GM19463 (cell line): ENCODE measurements at regions not wholly inside any gene's neighbourhood (a gene's known extent, or its start where the extent isn't known, plus 50 kb on each side); places are given as distances from the start of the nearest gene placed in this dataset.

Source experiments
- ATAC-seq: cut with Tn5 transposase; IDR thresholded peaks from one replicate; pipeline ENCODE4 v1.9.1; 2021; ENCODE audit warnings: mild to moderate bottlenecking, moderate library complexity; ENCODE audit not compliant: unreplicated experiment

DNA sequence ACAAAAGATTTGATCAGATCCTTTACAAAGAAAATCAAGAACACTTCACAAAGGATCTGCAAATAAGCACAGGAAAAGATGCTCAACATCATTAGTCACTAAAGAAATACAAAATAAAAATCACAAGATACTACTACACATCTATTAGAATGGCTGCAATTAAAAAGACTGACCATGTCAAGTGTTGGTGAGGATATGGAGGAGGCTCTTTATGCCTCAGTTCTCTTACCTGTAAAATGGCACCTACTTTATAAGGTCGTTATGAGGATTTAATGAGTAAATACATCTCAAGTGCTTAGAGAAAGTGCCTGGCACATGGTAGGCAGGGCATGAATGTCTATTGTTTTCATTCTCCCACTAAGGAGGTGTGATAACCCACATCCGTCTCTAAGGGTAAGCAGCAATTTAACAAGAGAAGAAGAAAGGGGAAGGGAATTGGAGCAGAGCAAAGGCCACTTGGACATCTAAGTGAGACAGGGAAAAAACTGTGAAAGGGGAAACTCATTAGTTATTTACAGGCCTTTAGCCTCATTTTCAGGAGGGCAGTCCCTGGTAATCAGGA is 157.5 kb upstream of the NFE2L3 start:
- ATAC-seq: no peak

DNA sequence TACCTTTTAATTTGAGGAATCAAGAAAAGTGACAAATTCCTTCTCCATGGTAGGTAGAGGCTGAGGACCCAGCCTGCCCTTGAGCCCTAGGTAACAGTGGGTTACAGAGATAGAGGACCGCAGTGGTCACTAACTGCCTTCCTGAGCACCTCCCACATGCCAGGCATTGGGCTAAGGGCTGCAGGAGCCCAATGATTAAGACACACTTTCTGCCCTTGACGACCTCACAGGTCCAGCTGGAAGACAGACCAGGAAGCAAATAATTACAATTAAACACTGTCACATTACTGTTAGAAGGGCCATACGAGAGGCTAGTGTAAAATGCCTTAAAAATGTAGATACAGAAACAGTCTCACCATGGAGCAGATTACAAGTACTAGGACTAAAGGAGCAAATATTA is 156.8 kb upstream of the NFE2L3 start:
- ATAC-seq: no peak

DNA sequence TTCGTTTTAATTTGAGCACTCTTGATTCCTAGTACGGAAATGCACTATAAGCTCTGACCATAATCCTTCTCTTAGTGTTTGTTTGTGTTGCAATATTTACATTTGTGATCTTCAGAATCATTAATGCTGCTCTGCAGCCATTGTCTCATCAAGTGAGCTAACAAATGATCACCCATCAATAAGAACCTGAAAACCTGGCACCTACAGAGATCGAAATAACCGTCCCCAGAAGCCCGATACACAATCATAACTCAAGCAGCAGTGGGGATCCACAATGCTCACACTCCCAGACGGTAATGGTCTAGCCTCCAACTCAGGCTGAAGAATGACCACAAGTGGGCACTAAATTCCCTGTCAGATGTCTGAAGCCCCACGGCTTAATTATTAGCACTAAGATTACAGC is 156.0 kb upstream of the NFE2L3 start:
- no peak for ATAC-seq

DNA sequence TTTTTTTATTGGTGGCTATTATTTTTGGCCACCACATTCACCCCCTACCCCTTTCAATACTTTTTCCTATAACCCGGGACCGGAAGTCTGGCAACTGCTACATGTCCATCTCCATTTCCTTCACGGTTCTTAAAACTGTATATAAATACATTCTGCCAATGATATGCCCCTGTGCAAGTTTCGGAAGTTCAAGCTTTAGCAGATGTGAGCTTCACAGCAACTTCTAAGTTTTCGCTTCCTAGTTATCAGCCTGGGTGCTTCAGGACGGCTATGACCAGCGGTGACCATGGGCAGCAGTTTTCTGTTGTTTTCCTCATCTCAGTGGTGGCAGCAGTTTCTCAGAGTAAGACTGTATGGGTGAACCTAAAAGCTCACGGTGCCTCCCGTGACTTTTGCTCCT is 153.5 kb upstream of the NFE2L3 start:
- ATAC-seq: no peak

DNA sequence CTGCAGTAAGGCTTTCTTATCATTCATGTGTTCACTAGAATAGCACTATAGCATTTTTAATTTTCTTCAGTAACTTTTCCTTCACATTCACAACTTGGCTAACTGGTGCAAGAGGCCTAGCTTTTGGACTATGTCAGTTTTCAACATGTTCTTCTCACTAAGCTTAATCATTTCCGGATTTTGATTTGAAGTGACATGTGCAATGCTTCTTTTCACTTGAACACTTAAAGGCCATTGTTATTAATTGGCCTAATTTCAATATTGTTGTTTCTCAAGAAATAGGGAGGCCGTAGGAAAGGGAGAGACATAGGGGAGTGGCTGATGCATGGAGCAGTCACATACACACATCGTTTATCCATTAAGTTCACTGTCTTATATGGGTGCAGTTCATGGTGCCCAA is 151.2 kb upstream of the NFE2L3 start:
- ATAC-seq: no peak

DNA sequence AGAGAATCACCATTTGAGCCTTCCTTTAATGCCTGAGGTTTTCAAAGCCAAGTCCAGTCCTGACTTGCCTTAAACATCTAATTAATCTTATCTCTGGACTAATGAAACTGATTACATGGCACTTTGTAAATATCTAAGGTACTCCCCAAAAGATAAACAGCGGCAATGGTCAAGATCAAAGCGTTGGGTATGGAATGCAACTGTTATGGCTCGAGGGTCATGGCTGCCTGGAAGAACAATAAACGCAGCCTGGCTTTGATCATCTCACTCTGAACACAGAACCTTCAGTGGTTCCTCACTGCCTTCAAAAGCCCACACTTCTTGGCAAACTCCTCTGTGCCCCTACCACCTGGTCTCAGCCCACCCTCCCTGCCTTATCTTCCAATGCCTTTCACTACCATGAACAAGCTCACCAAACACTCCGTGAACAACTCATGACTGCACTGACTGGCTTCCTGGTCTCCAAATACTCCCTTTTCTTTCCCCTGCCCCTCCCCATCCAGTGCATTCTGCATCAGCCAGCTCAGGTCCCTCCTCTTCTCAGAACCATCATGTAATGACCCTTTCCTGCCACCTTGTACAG is 150.2 kb upstream of the NFE2L3 start:
- ATAC-seq: no peak

DNA sequence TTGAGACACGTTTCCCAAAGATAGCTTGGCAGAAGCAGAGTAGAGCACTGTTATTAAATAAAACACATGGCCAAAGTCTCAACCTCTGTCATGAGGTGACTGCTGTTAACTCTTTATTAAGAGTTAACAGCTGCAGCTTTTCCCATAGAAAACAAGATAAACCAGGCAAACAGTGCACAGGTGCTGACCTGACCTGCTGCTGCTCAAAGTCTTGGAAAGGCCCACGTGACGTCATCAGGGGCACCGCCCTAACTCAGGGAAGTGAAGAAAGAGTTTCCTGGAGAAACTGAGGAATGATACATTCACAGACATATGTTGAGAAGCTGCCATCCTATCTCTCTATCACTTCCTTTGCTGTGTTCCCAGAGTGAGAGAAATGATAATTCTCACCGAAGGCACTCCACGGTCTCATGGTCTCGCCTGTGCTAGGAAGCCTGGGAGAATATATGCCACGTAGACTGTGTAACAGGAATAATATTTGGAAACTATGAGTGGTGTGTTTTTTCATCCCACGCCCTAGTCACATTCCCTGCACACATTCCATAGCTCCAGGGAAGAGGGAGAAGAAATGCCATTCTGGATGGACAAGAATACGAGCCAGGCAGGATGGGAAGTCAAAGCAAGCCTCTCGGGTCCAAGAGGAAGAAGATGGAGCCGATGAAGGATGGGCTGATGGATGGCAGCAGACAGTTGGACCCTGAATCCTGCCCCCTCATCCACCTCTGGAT is 146.2 kb upstream of the NFE2L3 start:
- ATAC-seq: no peak

DNA sequence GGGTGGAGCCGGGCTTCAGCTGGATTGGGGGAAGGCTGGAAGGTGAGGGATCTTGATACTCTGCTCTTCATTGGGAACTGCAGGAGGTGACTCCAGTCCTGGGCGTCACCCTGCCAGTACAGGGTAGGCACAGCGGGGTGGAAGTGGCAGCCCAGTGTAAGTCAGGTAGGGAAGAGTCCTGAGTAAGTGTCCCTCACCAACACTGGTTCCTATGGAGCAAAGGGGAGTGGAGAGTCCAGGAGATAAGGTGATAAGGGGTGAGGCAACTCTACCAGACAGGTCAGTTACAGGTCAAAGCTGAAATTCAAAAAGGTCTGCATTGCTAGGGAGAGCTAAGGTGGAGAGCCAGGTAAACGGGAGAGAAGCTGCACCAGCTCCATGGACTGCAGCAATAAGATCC is 145.6 kb upstream of the NFE2L3 start:
- ATAC-seq: no peak

DNA sequence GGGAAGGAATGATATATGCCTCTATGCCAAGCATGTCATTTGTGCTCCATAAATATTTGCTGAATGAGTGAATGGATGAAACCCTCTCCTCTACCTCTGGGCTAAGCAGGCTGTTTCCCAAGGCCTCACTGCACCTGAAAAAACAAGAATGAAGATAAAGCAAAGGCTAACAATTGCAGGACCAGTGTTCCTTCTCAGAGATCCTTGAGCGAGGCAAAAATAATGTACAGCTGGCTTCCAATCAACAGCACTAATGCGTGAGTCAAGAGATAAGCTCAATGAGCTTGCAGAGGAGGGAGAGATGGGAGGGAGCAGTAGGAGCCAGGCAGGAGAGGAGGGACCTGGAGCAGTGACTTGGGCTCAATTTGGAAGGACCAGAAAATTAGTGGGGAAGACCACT is 144.5 kb upstream of the NFE2L3 start:
- ATAC-seq: no peak

DNA sequence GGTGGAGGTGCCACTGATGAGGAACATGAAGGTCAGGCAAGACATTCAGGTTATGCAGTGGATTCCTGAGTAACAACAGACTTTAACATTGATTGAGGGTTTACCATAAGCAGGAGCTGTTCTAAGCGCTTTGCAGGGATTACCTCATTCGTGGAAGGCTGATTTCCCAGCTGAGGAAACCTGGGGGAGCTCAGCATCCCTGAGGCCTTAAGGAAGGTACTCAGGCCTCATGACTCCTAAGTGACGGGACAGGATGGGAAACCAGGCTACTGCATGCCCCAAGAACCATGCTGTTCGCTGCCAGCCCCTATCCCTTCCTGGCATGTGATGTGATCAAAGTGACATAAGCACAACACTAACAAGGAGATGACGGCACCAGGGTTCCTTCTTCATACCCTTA is 143.6 kb upstream of the NFE2L3 start:
- ATAC-seq: no peak

DNA sequence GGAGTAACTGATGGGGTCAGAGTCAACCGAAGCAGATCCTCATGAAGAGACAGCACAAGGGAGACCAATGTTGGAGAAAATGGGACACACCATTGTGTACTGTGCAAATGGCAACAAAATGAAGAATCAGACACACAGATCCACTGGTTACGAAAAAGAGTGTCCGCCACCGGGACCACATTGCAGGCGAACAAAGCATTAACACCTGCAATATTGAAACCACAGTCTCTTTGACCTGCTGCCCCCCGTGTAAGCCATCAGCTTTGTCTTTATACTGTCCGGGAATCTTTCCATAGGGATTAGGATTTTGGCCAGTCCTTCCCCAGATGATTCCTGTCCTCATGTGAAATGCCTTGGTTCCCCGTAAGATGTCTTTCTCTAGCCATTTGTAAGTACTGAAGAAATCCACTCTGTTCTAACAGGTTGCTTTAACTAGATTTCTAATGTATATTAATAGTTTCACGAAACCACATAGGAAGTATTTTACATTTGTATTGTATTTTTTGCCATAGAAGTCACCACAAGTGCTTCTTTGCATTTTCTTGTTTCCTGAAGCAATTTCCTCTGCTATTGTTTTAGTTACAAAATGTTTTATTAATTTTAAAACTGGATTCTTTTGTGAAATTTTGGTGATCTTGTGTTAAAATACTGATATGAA is 140.8 kb upstream of the NFE2L3 start:
- ATAC-seq: peak; percentile 62

DNA sequence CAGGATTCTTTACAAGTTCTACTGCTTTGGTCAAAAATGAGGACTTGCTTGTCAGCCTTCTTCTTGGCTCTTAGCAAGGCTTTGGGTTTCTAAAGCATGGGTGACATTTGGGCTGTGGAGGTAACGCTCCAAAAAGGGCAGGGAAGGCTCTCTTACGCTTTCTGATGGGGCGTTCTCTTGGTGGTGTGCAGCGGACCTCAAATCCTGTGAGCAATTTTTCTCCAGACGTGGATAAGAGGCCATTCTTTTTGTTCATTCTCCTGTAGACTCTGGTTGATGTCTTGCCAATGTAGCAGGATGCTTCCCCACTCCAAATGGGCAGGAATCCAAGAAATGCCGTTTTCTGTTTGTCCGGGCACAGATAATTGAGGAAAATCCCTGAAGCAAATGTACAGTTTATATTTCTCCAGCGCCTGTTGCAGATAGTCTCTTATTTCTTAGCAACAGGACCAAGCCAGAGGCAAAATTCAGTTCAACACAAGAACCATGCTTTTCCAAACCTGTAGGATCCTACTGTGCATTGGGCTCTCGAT is 138.4 kb upstream of the NFE2L3 start:
- ATAC-seq: no peak

DNA sequence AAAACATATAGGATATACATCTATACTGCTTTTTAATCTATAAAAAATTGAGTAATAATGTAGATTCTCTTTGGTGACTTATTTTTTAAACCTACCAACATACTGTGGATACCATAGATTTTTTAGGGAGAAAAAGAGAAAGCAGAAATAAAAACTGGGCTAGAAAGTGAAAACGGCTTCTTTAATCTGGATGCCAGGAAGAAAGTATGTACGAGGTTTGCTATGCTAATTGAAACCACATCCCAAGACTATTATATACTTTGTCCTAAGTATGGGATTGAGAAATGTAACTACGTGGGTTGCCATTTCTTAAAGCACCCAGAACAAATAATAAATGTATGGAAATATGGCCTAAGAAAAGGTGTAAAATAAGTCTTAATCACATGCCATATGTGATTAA is 129.0 kb upstream of the NFE2L3 start:
- no peak for ATAC-seq

DNA sequence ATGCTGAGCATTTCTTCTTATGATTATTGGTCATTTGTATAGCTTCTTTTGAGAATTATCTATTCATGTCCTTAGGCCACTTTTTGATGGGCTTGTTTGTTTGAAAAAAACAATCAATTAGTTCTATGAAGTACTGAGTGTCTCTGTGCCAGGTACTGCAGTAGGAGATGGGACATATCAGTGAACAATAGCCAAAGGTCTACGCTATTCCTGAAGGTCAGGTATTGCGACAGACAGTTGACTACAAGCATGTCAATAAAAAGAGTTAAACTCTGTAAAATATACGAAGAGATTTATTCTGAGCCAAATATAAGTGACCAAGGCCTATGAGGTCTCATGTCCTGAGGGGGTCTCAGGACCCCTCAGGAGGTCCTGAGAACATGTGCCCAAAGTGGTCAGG is 122.1 kb upstream of the NFE2L3 start:
- ATAC-seq: no peak

DNA sequence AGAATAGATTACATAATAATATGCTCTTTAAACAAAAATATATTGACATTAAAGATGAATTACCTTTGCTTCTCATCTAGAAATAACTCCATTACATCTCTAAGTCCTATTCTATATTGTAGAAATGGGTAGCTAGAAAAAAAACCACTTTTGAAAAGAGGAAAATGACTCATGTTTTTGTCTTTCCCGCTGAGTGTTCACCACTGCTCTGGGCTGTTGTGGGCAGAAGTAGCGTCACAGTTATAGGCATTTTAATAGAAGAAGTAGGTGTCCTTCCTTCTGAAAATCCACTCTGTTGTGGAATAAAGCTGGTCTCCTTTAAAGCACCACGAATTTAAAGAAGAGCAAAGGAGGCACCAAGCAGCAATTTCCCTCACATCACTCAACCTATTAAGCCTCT is 117.6 kb upstream of the NFE2L3 start:
- ATAC-seq: no peak

DNA sequence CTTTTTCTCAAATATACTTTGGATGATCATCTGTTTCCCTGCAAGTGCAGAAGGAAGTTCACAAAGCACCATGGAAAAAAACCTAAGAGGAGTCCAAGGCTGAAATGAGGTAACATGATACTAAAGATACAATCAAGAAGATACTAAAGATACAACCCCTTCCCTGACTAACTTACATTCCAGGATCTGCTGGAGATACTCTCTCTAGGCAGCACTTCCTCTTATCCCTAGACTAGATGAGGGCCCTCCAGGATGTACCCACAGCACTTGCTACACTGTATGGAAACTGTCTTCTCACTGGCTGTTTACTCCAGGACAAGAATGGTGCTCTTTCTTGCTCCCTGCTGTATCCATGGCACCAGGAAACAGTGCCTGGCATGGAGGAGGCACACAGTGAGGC is 116.4 kb upstream of the NFE2L3 start:
- no peak for ATAC-seq

DNA sequence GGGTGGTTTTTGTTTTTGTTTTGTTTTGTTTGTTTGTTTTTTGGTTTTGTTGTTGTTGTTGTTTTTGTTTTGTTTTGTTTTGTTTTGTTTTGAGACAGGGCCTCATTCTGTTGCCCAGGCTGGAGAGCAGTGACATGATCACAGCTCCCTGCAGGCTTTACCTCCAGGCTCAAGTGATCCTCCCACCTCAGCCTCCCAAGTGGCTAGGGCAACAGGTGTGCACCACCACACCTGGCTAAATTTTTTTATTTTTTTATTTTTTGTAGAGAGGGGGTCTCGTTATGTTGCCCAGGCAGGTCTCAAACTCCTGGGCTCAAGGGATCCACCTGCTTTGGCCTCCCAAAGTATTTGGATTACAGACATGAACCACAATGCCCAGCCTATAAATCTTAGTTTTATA is 115.9 kb upstream of the NFE2L3 start:
- ATAC-seq: no peak

DNA sequence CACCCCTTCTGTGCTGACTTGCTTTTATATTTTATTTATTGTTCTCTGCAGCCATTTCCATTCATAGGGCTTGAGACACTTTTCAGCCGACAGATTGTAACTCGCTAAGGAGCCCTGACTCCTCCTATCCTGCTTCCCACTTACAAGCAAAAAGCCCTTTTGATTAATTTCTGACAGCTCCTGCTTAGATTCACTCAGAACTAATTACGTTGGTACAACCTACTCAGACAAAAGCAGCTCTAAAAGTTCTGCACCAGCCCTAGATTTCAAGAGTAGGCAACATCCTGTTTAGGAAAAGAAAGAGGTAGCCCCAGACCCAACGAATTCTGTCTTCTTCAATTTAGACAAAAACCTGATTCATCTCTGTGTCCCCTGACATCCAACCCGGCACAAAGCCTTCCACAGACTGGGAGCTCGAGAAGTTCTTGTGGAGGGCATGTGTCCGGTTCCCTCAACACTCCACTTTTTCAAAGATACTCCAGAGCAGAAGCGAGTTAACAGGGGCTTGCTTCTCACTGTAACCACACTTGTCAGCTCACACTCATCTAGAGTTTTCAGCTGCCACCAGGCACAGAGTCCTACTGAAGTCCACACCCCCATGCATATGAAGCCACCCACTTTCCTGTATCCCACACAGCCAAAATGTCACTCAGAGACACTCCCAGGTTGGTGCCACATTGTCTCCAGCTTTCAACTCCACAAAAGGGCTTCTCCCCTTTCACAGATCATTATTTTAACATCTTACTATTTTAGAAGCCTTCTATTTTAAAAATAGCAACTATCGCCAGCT is 113.6 kb upstream of the NFE2L3 start:
- no peak for ATAC-seq

DNA sequence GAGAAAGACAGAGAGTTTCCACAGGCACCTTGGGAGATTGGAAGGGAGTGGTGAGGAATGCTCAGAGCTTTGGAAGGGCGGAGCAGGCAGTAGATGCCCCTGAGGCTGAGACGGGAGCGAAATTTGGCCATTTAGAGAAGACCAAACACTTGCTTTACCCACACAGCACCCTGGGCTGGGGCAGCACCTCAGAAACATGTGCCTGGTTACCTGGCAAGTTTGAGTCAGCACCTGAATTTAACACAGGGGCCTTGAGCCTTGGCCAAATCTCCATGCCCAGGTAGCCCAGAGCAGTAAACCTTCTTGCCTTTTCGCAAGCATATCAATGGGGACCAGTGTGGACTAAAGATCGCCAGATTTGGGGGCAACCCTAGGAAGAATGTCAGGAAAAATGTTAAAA is 111.9 kb upstream of the NFE2L3 start:
- ATAC-seq: no peak

DNA sequence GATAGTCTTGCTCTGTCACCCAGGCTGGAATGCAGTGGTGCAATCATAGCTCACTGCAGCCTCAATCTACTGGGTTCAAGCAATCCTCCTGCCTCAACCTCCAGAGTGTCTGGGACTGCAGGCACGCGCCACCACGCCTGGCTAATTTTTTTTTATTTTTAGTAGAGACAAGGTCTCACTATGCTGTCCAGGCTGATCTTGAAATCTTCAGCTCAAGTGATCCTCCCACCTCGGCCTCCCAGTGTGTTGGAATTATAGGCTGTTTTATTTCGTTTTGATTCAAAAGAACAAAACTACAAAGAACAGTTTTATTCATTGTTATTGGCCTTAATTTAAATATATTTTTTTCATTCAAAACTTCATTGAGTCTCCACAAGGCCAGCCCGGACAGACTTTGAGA is 109.8 kb upstream of the NFE2L3 start:
- no peak for ATAC-seq

DNA sequence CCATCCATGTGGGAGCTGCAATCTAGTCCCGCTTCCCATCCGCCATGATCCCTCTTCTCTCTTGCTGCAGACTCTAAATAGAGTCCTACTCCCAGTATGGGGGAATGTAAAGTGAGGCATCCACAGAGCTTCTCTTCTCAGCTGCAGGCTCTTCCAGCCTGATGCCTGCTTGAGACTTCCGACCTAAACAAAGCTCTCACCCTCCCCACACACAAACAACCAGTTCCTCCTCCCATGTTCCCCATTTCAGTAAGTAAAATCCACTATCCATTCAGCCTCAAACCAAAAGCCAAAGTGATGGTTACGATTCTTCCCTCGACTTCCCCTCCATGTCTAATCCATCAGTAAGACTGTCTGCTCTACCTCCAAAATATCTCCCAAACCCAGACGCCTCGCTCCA is 108.2 kb upstream of the NFE2L3 start:
- no peak for ATAC-seq
